ENCODE measurements at regions not wholly inside any gene's neighbourhood (a gene's known extent, or its start where the extent isn't known, plus 50 kb on each side); places are given as distances from the start of the nearest gene placed in this dataset.

DNA sequence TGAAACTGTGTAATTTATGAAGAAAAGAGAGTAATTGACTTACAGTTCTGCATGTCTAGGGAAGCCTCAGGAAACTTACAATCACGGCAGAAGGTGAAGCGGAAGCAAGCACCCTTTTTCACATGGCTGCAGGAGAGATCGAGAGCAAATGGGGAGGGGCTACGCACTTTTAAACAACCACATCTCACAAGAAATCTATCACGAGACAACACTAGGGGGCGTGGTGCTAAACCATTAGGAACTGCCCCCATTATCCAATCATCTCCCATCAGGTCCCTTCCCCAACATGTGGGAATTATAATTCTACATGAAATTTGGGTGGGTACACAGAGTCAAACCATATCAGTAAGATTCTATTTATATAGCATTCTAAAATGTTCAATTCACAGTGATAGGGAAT lies 114.8 kb upstream of the TRPC4 start:
- TF ChIP-seq, protein P1, sequence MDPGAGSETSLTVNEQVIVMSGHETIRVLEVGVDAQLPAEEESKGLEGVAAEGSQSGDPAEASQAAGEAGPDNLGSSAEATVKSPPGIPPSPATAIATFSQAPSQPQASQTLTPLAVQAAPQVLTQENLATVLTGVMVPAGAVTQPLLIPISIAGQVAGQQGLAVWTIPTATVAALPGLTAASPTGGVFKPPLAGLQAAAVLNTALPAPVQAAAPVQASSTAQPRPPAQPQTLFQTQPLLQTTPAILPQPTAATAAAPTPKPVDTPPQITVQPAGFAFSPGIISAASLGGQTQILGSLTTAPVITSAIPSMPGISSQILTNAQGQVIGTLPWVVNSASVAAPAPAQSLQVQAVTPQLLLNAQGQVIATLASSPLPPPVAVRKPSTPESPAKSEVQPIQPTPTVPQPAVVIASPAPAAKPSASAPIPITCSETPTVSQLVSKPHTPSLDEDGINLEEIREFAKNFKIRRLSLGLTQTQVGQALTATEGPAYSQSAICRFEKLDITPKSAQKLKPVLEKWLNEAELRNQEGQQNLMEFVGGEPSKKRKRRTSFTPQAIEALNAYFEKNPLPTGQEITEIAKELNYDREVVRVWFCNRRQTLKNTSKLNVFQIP (CRISPR knock-in tag; IDR thresholded peaks at IDR 0.05; ENCODE audit: borderline replicate concordance, low read depth) = no peak
- TF ChIP-seq ZNF565 (CRISPR knock-in tag; conservative IDR thresholded peaks at IDR 0.05; ENCODE audit: low read depth) (no peak), CSDC2 (CRISPR knock-in tag; IDR thresholded peaks at IDR 0.05) (no peak), ESRRG (CRISPR knock-in tag; IDR thresholded peaks at IDR 0.05) (no peak), ZNF8 (CRISPR knock-in tag; IDR thresholded peaks at IDR 0.05) (no peak), ISL1 (CRISPR knock-in tag; IDR thresholded peaks at IDR 0.05) (no peak), RARB (CRISPR knock-in tag; IDR thresholded peaks at IDR 0.05) (no peak), ZNF70 (CRISPR knock-in tag; IDR thresholded peaks at IDR 0.05) (no peak), ZC3H10 (CRISPR knock-in tag; IDR thresholded peaks at IDR 0.05) (no peak)
- TF ChIP-seq, protein P2, sequence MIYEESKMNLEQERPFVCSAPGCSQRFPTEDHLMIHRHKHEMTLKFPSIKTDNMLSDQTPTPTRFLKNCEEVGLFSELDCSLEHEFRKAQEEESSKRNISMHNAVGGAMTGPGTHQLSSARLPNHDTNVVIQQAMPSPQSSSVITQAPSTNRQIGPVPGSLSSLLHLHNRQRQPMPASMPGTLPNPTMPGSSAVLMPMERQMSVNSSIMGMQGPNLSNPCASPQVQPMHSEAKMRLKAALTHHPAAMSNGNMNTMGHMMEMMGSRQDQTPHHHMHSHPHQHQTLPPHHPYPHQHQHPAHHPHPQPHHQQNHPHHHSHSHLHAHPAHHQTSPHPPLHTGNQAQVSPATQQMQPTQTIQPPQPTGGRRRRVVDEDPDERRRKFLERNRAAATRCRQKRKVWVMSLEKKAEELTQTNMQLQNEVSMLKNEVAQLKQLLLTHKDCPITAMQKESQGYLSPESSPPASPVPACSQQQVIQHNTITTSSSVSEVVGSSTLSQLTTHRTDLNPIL (CRISPR knock-in tag; IDR thresholded peaks at IDR 0.05; ENCODE audit: low read depth) = no peak
- TF ChIP-seq, protein P3, sequence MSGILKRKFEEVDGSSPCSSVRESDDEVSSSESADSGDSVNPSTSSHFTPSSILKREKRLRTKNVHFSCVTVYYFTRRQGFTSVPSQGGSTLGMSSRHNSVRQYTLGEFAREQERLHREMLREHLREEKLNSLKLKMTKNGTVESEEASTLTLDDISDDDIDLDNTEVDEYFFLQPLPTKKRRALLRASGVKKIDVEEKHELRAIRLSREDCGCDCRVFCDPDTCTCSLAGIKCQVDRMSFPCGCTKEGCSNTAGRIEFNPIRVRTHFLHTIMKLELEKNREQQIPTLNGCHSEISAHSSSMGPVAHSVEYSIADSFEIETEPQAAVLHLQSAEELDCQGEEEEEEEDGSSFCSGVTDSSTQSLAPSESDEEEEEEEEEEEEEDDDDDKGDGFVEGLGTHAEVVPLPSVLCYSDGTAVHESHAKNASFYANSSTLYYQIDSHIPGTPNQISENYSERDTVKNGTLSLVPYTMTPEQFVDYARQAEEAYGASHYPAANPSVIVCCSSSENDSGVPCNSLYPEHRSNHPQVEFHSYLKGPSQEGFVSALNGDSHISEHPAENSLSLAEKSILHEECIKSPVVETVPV (CRISPR knock-in tag; IDR thresholded peaks at IDR 0.05) = no peak
- TF ChIP-seq, protein P4, sequence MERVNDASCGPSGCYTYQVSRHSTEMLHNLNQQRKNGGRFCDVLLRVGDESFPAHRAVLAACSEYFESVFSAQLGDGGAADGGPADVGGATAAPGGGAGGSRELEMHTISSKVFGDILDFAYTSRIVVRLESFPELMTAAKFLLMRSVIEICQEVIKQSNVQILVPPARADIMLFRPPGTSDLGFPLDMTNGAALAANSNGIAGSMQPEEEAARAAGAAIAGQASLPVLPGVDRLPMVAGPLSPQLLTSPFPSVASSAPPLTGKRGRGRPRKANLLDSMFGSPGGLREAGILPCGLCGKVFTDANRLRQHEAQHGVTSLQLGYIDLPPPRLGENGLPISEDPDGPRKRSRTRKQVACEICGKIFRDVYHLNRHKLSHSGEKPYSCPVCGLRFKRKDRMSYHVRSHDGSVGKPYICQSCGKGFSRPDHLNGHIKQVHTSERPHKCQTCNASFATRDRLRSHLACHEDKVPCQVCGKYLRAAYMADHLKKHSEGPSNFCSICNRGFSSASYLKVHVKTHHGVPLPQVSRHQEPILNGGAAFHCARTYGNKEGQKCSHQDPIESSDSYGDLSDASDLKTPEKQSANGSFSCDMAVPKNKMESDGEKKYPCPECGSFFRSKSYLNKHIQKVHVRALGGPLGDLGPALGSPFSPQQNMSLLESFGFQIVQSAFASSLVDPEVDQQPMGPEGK (CRISPR knock-in tag; IDR thresholded peaks at IDR 0.05; ENCODE audit: borderline replicate concordance) = no peak

DNA sequence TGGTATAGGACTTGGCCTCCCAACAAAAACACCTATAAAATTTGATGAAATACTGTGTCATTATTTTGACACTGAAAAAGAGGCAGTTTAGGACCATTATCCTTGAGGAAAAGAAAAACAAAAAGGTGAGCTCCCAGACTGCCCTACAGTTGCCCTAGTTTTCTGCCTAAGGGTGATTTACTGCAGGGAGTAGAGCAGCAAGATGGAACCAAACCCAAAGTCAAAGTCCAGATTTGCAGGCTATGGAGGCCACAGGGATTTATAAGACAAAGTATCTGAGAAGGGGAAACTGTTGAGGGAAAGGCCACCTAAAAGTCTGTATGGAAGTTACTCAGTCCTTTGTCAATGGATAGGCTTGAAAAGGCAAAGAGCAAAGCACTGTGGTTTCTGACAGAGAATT lies 112.4 kb upstream of the TRPC4 start:
- no peak for ATAC-seq

More for the DNA sequence above, 114.8 kb upstream of the TRPC4 start:
- ATAC-seq = no peak

DNA sequence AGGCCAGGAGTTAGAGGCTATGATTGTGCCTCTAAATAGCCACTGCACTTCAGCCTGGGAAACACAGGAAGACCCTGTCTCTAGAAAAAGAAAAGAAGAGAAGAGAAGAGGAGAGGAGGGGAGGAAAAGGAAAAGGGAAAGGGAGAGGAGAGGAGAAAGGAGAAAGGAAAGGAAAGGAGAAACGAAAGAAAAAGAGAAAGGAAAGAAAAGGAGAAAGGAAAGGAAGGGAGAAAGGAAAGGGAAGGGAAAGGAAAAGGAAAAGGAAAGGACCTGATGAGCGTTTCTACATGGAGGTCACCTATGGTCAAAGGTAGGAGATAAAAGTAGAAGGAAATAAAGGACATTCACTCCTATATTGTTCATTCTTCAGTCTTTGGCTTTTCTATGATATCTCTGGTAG lies 109.1 kb upstream of the TRPC4 start:
- TF ChIP-seq GLIS3 (CRISPR knock-in tag; IDR thresholded peaks at IDR 0.05) (no peak), ARNTL (CRISPR knock-in tag; IDR thresholded peaks at IDR 0.05; ENCODE audit: borderline replicate concordance, low read depth) (no peak), TCF4 (CRISPR knock-in tag; IDR thresholded peaks at IDR 0.05; ENCODE audit: borderline replicate concordance) (no peak), SNAI2 (CRISPR knock-in tag; IDR thresholded peaks at IDR 0.05) (no peak)
- no peak for ATAC-seq

More for the DNA sequence above, 112.4 kb upstream of the TRPC4 start:
- TF ChIP-seq ZNF8 (CRISPR knock-in tag; IDR thresholded peaks at IDR 0.05) = no peak

DNA sequence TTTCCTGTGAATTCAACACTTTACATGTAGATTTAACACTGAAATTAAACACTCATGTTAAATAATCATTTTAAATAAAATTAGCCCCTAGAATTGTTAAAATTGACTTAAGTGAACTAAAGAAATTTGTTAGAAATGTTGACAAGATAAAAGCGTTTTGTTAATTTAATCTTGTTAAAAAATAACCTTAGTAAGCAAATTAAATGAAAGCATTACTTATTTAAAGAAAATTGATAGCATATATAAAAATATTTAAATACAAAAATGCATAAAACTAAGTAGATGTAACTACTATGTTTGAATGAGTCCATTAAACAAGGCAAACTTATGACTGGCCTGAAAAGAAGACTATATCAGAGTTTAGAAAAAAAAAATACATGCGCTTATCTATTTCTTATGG lies 99.0 kb upstream of the TRPC4 start:
- TF ChIP-seq ZFP30 (CRISPR knock-in tag; IDR thresholded peaks at IDR 0.05) = no peak
- TF ChIP-seq ZNF8 (CRISPR knock-in tag; IDR thresholded peaks at IDR 0.05) = no peak
- TF ChIP-seq ESRRG (CRISPR knock-in tag; IDR thresholded peaks at IDR 0.05) = no peak
- no peak for ATAC-seq

DNA sequence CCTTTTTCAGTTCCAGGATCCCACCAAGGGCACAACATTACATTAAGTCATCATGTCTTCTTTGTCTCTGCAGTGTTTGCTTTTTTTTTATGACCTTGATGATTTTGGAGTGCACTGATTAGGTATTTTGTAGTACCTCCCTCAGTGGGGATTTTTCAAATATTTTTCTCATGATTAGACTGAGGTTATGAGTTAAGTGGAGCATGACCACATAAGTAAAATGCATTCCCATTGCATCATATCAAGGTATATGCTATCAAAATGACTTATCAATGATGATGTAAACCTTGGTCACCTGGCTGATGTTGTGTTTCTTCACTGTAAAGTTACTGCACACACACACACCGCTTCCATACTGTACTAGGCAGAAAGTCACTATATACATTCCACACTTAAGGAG lies 96.7 kb upstream of the TRPC4 start:
- ATAC-seq = no peak

DNA sequence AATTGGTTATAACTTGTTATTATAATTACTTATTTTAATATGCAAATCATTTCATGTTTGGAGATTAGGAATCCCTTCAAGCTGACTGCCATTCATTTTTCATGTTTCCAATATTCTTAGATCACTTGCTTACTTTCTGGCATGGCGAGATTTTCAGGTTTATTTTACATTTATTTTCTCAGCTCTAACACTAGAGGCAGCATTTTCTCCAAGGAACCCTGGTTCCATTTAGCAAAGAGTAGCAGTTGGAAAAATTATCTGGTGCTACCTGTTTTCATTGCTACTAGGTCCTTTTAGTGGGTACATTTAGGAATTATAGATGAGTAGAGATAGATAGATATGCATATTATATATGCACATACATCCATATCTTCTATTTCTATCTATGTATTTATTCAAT lies 90.9 kb upstream of the TRPC4 start:
- no peak for ATAC-seq
- TF ChIP-seq PPARA (CRISPR knock-in tag; IDR thresholded peaks at IDR 0.05; ENCODE audit: borderline replicate concordance) = no peak
- no peak for TF ChIP-seq ESRRG (CRISPR knock-in tag; IDR thresholded peaks at IDR 0.05)
- TF ChIP-seq, protein P5, sequence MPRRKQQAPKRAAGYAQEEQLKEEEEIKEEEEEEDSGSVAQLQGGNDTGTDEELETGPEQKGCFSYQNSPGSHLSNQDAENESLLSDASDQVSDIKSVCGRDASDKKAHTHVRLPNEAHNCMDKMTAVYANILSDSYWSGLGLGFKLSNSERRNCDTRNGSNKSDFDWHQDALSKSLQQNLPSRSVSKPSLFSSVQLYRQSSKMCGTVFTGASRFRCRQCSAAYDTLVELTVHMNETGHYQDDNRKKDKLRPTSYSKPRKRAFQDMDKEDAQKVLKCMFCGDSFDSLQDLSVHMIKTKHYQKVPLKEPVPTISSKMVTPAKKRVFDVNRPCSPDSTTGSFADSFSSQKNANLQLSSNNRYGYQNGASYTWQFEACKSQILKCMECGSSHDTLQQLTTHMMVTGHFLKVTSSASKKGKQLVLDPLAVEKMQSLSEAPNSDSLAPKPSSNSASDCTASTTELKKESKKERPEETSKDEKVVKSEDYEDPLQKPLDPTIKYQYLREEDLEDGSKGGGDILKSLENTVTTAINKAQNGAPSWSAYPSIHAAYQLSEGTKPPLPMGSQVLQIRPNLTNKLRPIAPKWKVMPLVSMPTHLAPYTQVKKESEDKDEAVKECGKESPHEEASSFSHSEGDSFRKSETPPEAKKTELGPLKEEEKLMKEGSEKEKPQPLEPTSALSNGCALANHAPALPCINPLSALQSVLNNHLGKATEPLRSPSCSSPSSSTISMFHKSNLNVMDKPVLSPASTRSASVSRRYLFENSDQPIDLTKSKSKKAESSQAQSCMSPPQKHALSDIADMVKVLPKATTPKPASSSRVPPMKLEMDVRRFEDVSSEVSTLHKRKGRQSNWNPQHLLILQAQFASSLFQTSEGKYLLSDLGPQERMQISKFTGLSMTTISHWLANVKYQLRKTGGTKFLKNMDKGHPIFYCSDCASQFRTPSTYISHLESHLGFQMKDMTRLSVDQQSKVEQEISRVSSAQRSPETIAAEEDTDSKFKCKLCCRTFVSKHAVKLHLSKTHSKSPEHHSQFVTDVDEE (CRISPR knock-in tag; IDR thresholded peaks at IDR 0.05) = no peak
- no peak for TF ChIP-seq ZFP30 (CRISPR knock-in tag; IDR thresholded peaks at IDR 0.05)
- no peak for TF ChIP-seq ZC3H10 (CRISPR knock-in tag; IDR thresholded peaks at IDR 0.05)
- no peak for TF ChIP-seq TCF4 (CRISPR knock-in tag; IDR thresholded peaks at IDR 0.05; ENCODE audit: borderline replicate concordance)
- no peak for TF ChIP-seq OSR1 (CRISPR knock-in tag; IDR thresholded peaks at IDR 0.05)
- TF ChIP-seq, protein P4 (CRISPR knock-in tag; IDR thresholded peaks at IDR 0.05; ENCODE audit: borderline replicate concordance) = no peak
- TF ChIP-seq, protein P3 (CRISPR knock-in tag; IDR thresholded peaks at IDR 0.05) = no peak

More for the DNA sequence above, 96.7 kb upstream of the TRPC4 start:
- no peak for TF ChIP-seq ISL1 (CRISPR knock-in tag; IDR thresholded peaks at IDR 0.05)
- TF ChIP-seq ESRRG (CRISPR knock-in tag; IDR thresholded peaks at IDR 0.05) = no peak
- TF ChIP-seq PPARA (CRISPR knock-in tag; IDR thresholded peaks at IDR 0.05; ENCODE audit: borderline replicate concordance) = no peak
- TF ChIP-seq ARNTL (CRISPR knock-in tag; IDR thresholded peaks at IDR 0.05; ENCODE audit: borderline replicate concordance, low read depth) = no peak
- no peak for TF ChIP-seq CSDC2 (CRISPR knock-in tag; IDR thresholded peaks at IDR 0.05)
